GM19328 (cell line): ENCODE measurements at regions not wholly inside any gene's neighbourhood (a gene's known extent, or its start where the extent isn't known, plus 50 kb on each side); places are given as distances from the start of the nearest gene placed in this dataset.

Experiments used
- ATAC-seq: cut with Tn5 transposase; IDR thresholded peaks from one replicate; pipeline ENCODE4 v1.9.1; 2021; ENCODE audit warnings: mild to moderate bottlenecking, moderate library complexity; ENCODE audit not compliant: unreplicated experiment

DNA sequence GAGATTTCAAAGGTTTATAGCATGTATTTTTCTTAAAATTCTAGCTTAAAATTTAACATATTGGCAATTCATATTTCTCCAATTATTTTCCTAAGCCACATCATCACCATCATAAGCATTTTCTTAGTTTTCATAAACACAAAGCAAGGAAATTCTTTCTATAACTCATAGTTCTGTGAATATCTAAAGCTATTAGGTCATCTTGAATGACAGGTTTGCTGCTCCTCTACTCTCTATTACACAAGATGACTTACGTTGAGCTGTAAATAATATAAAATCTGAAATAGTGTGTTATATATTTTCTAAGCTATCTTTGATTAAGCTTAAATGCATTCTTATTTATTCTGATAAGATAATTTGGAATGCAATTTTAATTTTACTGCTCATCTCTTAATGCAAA, 984.6 kb upstream of the CNTNAP5 start:
- no peak for ATAC-seq

DNA sequence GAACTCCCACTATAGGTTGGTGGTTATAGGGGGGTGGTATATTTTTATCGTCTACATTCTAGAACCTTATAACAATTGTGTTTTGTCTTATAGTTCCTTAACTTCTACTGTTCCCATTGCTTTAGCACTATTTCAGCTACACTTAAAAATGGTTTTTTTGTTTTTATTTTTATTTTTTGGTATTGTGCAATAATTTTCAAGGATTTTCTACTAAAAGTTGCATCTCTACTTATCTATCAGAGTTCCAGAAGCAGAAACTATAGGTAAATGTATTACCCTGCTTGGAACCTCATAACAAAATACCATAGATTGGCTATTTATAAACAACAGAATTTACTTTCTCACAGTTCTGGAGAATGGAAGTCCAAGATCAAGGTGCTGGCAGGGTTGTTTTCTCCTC, 981.6 kb upstream of the CNTNAP5 start:
- no peak for ATAC-seq

DNA sequence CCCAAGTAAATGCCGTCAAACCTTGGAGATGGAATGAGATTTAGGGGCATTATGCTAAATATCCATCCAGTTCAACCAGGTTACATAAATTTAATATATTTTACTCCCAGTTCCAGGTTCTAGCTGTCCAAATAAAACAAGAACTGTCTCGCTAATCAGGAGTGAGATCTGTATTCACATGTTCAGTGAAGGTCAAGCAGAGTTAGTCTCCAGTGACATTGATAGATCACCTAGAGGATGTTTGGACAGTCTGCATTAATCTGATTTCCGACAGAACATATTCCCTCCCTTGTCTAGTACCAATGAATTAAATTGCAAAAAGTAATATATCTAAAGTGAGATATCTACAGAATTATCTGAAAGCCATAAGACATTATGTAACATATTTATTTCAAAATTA, 979.4 kb upstream of the CNTNAP5 start:
- ATAC-seq = no peak

DNA sequence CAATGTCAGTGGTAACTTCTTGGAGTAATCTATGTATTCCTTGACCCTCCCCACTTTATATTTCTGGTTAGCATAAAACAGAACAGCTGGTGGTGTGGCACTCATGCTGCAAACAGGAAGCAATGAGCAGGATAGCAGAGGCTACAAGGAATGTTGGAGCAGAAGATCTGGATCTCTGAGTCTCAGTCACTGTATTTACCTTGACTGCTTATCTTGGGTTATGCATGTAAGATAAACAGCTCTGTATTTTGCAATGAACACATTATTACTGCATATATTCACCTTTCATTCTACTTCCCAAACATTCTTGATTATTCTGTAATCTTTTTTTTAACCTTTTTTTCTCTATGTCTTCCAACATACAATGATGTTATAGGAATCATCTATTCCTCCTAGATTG, 977.9 kb upstream of the CNTNAP5 start:
- ATAC-seq = no peak

DNA sequence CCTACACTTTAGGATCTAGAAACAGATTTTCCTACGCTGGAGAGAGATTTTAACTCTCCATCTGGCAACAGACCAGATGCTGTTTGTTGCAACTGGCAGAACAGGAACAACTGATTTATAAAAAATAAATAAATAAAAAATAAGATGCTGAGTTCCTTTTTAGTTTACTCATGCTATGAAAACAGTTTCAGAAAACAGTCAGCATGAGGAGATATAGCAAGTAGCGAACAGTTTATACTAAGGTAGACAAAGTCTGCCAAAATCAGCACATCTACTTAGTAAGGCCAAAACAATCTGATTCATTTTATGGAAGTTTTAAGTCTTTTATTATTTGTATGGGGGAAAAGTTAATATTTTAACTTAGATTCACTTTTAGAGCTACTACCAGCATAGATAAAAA, 974.0 kb upstream of the CNTNAP5 start:
- no peak for ATAC-seq

DNA sequence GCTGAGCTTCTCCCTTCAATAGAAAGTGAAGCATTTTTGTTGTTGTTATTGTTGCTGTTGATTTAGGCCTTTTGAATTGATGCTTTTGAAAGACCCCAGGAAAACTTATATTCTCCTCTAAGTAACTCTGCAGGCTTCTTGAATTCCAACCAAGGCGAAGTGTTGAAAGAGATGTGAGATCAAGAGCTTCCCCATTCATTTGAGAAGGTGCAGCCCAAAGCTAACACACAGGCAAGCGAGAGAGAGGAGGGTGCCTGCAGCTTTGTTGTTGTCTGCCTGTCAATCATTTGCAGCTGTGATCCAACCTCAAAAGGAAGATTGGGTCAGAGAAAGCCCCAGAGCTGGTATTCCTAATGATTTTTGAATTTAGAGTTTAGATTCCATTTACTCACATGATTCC, 963.6 kb upstream of the CNTNAP5 start:
- no peak for ATAC-seq

DNA sequence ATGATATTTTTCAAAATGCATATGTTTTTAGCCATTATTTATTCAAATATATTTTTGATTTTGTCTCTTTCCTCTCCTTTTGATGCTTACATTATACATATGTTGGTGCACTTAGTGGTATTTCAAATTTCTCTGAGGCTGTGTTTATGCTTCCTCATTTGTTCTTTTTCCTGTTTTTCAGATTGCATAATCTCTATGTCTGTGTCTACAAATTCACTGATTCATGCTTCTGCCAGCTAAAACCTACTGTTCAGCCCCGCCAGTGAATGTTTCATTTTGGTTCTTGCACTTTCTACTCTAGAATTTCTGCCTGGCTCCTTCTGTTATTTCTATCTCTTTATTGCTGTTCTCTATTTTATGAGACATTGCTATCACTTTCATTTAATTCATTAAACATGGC, 951.7 kb upstream of the CNTNAP5 start:
- ATAC-seq = no peak

DNA sequence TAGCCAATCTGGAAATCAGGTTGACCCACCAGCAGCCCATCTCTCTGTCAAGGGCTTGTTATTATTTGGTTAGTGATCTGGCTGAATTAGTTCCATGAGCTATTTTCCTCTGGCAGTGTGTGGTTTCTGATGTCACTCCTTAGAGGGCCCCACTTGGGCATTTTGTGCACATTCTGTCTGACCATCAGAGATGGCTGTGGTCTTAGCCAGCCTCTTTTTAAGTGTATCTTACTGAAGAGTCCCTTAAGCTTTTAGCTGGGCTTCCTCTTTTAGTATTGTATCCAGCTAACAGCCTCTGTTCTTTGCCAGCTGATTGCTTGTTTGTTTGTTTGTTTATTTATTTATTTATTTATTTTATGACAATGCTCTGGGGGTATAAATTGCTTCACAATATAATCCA, 951.1 kb upstream of the CNTNAP5 start:
- ATAC-seq = no peak

DNA sequence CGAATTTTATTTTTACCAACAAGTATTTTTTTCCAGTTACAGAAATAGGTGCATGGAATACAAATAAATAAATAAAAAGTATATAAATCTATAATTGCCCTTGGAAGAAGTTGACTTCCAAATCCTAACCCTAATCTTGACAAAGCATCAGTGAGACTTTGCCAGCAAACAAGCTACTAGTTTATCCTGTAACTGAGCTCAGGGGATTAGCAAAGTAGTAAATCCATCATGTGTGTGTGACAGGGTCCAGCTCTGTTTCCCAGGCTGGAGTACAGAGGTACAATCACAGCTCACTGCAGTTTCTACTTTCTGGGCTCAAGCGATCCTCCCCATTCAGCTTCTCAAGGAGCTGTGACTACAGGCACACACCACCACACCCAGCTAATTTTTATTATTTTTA, 948.0 kb upstream of the CNTNAP5 start:
- no peak for ATAC-seq

DNA sequence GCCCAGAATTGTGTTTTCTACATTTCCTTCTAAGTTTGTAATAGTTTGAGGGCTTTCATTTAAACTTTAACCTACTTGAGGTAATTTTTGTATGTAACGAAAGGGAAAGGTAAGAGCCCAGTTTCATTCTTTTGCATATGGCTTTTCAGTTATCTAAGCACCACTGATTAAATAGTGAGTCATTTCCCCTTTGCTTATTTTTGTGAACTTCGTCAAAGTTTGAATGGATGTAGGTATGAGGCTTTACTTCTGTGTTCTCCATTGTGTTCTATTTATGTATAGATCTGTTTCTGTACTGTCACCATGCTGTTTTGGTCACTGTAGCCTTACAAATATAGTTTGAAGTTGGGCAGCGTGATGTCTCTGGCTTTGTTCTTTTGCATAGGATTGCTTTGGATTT, 944.8 kb upstream of the CNTNAP5 start:
- ATAC-seq = no peak

DNA sequence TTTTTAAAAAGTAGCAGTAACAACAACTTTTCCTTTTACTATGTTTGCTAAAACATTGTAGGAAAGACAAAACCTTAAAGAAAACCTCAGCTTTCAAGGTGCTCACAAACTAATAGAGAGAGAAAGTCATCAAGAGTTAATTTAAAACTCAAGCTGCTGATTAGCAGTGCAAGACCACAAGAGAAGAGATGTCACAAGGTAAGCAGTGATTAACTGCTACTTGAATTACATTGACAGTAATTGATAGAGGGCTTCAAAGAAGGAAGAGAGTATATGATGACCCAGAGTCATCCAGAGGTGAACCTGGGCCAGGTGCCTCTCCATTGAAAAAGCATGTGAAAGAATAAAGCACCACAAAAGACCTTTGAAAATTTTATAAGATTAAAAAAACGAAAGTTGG, 939.6 kb upstream of the CNTNAP5 start:
- ATAC-seq = no peak

DNA sequence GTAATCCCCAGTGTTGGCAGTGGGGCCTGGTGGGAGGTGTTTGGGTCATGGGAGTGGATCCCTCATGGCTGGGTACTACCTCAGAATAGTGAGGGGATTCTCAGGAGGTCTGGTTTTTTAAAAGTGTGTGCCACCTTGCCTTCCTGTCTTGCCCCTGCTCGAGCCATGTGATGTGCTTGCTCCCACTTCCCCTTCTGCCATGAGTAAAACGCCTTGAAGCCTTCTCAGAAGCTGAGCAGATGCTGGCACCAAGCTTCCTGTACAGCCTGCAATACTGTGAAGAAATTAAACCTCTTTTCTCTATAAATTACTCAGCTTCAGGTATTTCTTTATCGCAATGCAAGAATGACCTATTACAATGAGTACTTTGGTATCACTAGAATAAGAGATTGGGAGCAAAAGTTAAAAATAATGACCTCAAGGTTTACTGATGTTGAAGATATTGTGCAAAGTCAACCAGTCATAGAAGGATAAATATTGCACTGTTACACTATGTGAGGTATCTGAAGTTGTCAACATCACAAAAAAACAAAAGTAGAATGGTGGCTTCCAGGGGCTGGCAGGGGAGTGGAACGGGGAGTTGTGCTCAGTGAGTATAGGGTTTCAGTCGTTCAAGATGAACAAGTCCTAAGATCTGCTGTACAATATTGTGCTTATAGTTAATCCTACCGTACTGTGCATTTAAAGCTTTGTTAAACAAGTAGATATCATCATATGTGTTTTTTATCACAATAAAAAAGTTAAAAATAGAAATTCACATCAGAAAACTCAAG, 938.3 kb upstream of the CNTNAP5 start:
- ATAC-seq = no peak

DNA sequence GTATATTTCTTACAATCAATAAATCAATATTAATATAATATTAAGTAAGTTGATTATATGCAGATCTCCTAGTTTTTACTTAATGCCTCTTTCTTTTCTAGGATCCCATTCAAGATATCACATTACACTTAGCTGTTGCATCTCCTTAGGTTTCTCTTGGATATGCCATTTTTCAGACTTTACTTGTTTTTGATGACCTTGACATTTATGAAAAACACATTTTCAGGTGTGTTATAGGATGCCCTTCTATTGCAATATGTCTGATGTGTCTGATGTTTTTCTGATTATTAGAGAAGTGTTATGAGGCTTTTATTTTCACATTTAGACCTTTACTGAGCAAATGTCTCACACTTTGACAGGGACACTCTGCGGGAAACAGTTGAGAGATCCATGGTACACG, 933.6 kb upstream of the CNTNAP5 start:
- no peak for ATAC-seq

DNA sequence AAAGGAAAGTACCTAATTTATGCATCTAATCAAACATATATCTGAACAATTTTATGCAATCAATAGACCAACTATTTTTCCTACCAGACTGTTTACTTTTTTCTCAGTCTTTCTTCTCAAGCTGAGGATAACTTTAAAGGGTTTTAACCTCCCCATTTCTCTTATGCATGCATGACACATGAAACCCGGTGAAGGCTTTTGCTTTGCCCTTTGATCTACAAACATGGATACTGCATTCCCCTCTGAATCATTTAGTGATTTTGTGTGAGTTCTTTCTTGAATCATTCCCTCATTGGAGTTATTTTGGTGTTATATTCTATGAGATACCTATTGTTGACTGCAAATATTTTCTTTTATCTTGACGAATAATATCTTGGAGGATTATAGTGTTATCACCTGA, 931.9 kb upstream of the CNTNAP5 start:
- no peak for ATAC-seq

DNA sequence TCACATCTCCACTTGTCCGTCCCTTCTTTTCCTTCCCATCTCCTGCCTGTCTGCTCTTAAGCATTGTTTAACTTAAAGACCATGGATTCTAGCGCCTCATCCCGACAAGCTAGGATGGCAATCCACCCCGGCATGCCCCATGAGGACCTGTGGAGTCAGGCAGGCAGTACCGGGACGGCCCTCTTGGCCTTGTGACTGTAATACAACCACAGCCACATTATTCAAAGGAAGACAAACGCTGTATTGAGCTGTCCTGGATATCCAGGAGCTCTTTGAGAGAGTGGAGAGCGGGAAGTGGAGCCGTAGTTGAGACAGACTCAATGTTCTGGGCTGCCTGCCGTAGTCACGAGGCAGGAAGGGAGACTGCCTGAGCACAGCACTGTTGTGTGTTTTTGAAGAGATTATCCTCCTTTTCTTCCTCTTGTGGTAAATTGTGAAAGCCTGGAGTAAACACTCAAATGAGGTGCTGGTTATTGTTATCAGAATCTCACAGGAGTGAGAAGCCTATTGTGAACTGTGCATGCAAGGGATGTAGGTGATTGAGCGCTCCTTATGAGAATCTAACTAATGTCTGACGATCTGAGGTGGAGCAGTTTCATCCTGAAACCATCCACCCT, 929.8 kb upstream of the CNTNAP5 start:
- ATAC-seq = no peak

DNA sequence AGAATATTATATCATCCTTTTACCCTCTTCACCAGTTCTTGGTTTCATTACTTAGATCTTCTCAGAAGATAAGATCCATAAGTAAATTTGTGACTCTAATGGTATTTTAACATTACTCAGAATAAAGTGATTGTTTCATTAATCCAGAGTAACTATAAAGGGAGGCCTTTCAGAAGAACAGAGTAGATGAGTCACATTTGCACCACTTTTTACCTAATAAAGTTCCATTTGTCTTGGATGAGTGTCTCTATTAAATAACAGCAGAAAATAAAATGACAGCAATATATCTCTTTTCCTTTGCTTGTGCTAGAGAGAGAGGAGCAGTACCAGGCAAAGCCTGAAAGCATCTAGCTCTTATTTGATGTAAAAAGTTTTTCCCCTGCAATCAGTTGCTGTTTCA, 926.5 kb upstream of the CNTNAP5 start:
- ATAC-seq = no peak

DNA sequence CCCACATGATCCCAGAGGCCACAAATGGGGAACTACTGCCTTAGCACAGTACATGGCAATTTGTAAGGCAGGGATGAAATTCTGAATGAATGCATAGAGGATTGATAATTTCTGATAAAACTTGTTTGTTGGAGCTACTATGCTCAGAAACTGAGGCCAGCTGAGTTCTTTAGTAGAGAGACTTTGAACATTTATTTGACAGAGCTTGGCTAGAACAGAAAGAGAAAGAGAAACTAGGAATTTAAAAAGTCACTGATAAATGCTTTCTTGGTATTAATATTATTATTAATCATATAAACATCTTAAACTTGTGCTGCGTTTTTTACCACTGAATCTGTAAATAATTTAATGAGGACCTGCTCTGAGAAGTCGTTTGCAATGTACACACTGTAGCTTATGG, 923.7 kb upstream of the CNTNAP5 start:
- no peak for ATAC-seq

DNA sequence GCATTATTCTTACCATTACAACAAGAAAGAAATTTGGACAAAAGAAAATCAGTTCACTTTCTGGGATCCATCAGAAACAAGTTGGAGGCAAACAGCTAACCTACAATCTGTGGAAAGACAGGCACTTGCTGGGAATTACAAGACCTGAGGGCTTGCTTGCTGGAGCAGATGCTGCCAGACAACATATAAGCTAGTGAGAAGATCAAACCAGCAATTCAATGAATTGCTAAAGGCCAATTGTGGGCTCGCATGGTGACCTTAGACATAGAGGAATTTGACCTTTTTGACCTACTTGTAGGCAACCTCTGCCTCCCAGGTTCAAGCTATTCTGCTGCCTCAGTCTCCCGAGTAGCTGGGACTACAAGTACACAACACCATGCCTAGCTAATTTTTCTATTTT, 921.2 kb upstream of the CNTNAP5 start:
- no peak for ATAC-seq

DNA sequence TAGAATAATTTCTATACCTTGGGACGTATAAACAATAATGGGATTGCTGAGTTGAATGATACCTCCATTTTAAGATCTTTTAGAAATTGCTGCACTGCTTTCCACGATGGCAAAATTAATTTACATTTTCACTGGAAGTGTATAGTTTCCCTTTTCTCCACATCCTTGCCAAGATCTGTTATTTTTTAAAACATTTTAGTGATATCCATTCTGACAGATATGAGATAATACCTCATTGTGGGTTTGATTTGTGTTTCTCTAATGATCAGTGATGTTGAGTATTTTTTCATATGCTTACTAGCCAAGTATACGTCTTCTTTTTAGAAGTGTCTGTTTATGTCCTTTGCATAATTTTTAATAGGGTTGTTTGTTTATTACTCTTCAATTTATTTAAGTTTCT, 908.5 kb upstream of the CNTNAP5 start:
- no peak for ATAC-seq

DNA sequence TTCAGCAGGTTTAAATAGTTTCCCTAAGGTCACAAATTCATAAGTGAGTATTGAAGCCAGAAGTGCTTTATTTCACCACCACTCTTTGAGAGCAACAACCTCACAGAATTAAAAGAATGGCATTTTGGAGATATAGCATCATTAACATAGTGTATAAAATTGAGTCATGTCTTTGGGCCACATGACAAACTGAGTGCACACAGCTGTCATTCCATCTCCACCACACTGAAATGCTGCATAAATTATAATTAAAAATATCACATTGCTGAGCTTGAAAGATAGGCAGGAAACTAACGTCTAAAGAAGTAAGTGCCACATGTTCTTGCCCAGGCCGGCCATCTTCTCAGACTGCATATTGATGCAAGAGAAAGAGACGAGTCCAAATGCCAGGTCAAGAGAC, 897.9 kb upstream of the CNTNAP5 start:
- ATAC-seq = no peak

DNA sequence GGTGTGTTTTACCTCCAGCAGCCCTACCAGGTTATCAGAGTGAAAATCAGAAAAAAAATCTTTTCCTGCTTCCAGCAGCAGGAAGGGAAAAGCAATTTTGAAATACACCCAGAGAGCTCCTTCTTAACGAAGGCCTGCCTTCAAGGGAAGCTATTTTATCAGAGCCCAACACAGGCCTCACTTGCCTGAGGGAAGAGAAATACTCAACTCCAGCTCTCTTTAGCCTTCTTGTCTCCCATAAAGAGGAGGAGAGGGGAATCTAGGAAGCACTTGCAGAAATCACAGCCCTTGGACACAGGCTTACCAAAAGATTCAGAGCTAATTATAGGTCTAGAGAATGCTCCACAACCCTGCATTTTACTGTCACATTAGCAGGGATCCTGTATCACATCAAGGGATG, 896.1 kb upstream of the CNTNAP5 start:
- ATAC-seq = no peak

DNA sequence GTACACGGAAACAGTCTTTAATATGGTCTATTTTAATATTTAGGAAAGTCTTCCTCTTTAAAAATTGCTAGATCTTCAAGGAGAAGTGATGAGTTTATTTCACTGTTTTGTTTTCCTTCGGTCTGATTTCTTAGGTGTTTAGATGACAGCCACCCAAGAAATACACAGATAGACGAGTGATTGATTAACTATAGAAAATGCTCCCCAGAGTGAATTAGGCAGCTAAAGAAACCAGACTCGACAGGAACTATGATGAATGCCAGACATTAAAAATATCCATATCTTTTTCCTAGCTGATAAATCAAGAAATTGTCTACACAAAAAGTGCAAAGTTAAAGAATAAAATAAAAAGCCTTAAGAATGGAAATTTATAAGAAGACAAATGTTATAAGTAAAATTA, 888.7 kb upstream of the CNTNAP5 start:
- ATAC-seq = no peak

DNA sequence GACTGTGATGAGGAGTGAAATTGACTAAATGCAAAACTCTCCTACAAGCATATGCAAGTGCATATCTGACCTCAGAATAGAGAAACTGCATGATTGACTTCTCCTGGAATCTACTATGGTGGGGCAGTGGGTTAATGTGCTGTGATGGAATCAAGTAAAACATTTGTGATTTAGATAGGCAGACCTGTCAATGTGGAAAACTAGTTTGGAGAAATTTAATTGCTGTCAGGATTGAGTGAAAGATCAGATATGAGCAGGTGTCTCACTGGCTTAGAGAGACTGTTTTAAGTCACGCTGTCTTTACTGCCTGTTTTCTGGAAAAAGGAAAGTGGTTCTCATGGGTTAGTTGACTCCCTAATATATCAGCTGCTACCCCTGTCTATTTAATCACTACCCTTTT, 881.0 kb upstream of the CNTNAP5 start:
- ATAC-seq = no peak
